ENCODE measurements at regions not wholly inside any gene's neighbourhood (a gene's known extent, or its start where the extent isn't known, plus 50 kb on each side); places are given as distances from the start of the nearest gene placed in this dataset.

DNA sequence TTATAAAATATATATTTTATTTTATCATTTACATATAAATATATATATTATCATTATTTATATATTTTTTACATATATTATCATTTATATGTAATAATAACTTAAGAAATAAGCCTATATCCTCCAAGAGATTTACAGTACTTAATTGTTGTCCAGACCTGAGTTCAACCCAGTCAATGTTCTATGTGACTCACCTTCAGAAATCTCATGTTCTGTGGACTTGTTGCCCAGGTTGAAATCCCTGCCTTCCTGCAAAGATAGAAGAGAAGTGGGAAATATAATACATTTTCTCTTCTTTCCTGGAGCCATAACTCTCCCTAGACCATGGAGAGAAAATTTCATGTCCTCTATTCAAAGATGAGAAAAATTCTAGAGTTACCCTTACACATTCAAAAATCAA lies 247.3 kb downstream of the PARM1 start:
- TF ChIP-seq CTCF (IDR thresholded peaks at IDR 0.05) (no peak), POLR2A (IDR thresholded peaks at IDR 0.05) (no peak)

All from heart left ventricle (tissue), 13 donors.